Dermis microvascular lymphatic vessel endothelial cell (primary cell): ENCODE measurements at regions not wholly inside any gene's neighbourhood (a gene's known extent, or its start where the extent isn't known, plus 50 kb on each side); places are given as distances from the start of the nearest gene placed in this dataset.
"Not testable (repeated sequence)": the region's sequence is repeated elsewhere in the genome, so short reads cannot be mapped to it uniquely, and the experiment has no call there.

Source experiments
- DNase-seq, 2 donors: peaks; one replicate each; pipeline versions ENCODE4 v3.0.0 to v3.0.0-alpha.2; 2010; ENCODE audit warnings: low read depth in 2 of 2

- no peak for DNase-seq
Observed at GRCh38 chr1:219726480-219727272, 113.8 kb upstream of the ZC3H11B start.

GRCh38 chr1:219724440-219724839, 111.5 kb upstream of the ZC3H11B start:
- no peak for DNase-seq

GRCh38 chr1:219717536-219717935, 104.6 kb upstream of the ZC3H11B start:
- DNase-seq, result no peak

- no peak for DNase-seq
Observed at GRCh38 chr1:219716611-219717114, 103.8 kb upstream of the ZC3H11B start.

- no peak for DNase-seq
Observed at GRCh38 chr1:219713981-219714381, 101.1 kb upstream of the ZC3H11B start.

- no peak for DNase-seq
Observed at GRCh38 chr1:219712506-219712905, 99.6 kb upstream of the ZC3H11B start.

GRCh38 chr1:219710529-219711194, 97.8 kb upstream of the ZC3H11B start:
- DNase-seq, result no peak

- DNase-seq, result no peak
Observed at GRCh38 chr1:219708919-219709543, 96.1 kb upstream of the ZC3H11B start.

- DNase-seq, result not testable (repeated sequence)
Observed at GRCh38 chr1:219707885-219708284, 95.0 kb upstream of the ZC3H11B start.

- not testable (repeated sequence) for DNase-seq
Observed at GRCh38 chr1:219704331-219704730, 91.4 kb upstream of the ZC3H11B start.

- DNase-seq, result no peak
Observed at GRCh38 chr1:219703368-219703639, 90.4 kb upstream of the ZC3H11B start.

- no peak for DNase-seq
Observed at GRCh38 chr1:219701476-219701875, 88.6 kb upstream of the ZC3H11B start.

GRCh38 chr1:219699870-219700269, 87.0 kb upstream of the ZC3H11B start:
- DNase-seq, result no peak

GRCh38 chr1:219697682-219698081, 84.8 kb upstream of the ZC3H11B start:
- DNase-seq, result no peak

GRCh38 chr1:219692981-219693380, 80.1 kb upstream of the ZC3H11B start:
- no peak for DNase-seq

- DNase-seq, result no peak
Observed at GRCh38 chr1:219689774-219690173, 76.9 kb upstream of the ZC3H11B start.

GRCh38 chr1:219687779-219688178, 74.9 kb upstream of the ZC3H11B start:
- DNase-seq, result no peak

- no peak for DNase-seq
Observed at GRCh38 chr1:219686171-219686570, 73.3 kb upstream of the ZC3H11B start.

- no peak for DNase-seq
Observed at GRCh38 chr1:219682788-219683187, 69.9 kb upstream of the ZC3H11B start.

- DNase-seq, result no peak
Observed at GRCh38 chr1:219681876-219682275, 69.0 kb upstream of the ZC3H11B start.

- DNase-seq, result no peak
Observed at GRCh38 chr1:219676012-219676765, 63.3 kb upstream of the ZC3H11B start.
